GM12878 (cell line): ENCODE measurements at regions not wholly inside any gene's neighbourhood (a gene's known extent, or its start where the extent isn't known, plus 50 kb on each side); places are given as distances from the start of the nearest gene placed in this dataset.

Experiments used
- CREM ChIP-seq: IDR thresholded peaks from 2 replicates; pipeline ENCODE4 v1.6.1; 2014; ENCODE audit warnings: antibody characterized with exemption, low read depth
- POLR2A ChIP-seq: IDR thresholded peaks from 2 replicates; pipeline ENCODE4 v1.6.1; 2011; ENCODE audit warnings: low read depth, mild to moderate bottlenecking, low read length
- TF ChIP-seq, protein P1 (sequence below), 3 experiments: IDR thresholded peaks in 2 of 3; conservative IDR thresholded peaks in 1 of 3; 2 replicates each; pipeline ENCODE4 v1.5.1; 2011; ENCODE audit warnings: low read depth in 3 of 3, low read length in 3 of 3, mild to moderate bottlenecking in 3 of 3, control low read depth in 2 of 3, moderate library complexity in 2 of 3, inconsistent platforms in 1 of 3, mixed read lengths in 1 of 3; ENCODE audit not compliant: control insufficient read depth in 2 of 3, insufficient read depth in 1 of 3; ENCODE audit errors: extremely low read depth in 1 of 3
- TF ChIP-seq, protein P2 (sequence below): fragments of 450-650 bp; IDR thresholded peaks from 2 replicates; pipeline ENCODE4 v1.6.1; 2018; ENCODE audit warnings: mild to moderate bottlenecking, low read depth, moderate library complexity; ENCODE audit not compliant: partially characterized antibody

DNA sequence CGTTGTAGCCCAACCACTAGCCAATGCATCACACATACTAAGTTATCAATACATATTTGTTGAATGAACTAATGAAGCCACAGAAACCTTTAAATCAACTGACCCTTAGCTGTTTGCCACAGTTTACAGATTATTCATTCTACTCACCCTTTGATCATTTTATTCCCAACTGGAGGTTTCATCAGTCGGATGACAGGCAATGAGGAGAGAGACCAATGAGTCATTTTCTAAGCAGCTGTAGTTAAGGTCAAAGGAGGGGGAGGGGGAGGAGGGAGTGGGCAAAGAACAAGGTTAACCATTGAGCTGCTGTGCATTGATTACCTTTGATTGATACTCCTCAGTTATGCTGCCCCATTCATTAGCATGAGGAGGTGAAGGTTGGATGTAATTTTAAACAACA is 469.5 kb downstream of the VRK1 start:
- TF ChIP-seq CREM (no peak), POLR2A (no peak)
- TF ChIP-seq, protein P1, sequence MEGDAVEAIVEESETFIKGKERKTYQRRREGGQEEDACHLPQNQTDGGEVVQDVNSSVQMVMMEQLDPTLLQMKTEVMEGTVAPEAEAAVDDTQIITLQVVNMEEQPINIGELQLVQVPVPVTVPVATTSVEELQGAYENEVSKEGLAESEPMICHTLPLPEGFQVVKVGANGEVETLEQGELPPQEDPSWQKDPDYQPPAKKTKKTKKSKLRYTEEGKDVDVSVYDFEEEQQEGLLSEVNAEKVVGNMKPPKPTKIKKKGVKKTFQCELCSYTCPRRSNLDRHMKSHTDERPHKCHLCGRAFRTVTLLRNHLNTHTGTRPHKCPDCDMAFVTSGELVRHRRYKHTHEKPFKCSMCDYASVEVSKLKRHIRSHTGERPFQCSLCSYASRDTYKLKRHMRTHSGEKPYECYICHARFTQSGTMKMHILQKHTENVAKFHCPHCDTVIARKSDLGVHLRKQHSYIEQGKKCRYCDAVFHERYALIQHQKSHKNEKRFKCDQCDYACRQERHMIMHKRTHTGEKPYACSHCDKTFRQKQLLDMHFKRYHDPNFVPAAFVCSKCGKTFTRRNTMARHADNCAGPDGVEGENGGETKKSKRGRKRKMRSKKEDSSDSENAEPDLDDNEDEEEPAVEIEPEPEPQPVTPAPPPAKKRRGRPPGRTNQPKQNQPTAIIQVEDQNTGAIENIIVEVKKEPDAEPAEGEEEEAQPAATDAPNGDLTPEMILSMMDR (IDR thresholded peaks at IDR 0.05 in 2 of 3, conservative IDR thresholded peaks at IDR 0.05 in 1 of 3; ENCODE audit: control insufficient read depth in 2 of 3, extremely low read depth in 1 of 3, insufficient read depth in 1 of 3, low read depth in 3 of 3, low read length in 3 of 3), result no peak
- TF ChIP-seq, protein P2, sequence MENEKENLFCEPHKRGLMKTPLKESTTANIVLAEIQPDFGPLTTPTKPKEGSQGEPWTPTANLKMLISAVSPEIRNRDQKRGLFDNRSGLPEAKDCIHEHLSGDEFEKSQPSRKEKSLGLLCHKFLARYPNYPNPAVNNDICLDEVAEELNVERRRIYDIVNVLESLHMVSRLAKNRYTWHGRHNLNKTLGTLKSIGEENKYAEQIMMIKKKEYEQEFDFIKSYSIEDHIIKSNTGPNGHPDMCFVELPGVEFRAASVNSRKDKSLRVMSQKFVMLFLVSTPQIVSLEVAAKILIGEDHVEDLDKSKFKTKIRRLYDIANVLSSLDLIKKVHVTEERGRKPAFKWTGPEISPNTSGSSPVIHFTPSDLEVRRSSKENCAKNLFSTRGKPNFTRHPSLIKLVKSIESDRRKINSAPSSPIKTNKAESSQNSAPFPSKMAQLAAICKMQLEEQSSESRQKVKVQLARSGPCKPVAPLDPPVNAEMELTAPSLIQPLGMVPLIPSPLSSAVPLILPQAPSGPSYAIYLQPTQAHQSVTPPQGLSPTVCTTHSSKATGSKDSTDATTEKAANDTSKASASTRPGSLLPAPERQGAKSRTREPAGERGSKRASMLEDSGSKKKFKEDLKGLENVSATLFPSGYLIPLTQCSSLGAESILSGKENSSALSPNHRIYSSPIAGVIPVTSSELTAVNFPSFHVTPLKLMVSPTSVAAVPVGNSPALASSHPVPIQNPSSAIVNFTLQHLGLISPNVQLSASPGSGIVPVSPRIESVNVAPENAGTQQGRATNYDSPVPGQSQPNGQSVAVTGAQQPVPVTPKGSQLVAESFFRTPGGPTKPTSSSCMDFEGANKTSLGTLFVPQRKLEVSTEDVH, result no peak
